ENCODE measurements at regions not wholly inside any gene's neighbourhood (a gene's known extent, or its start where the extent isn't known, plus 50 kb on each side); places are given as distances from the start of the nearest gene placed in this dataset.

GRCh38 chr1:232532901-232533300, 97.0 kb downstream of the SIPA1L2 start:
- TF ChIP-seq HDGF (IDR thresholded peaks at IDR 0.05; ENCODE audit: borderline replicate concordance) (no peak), FOXK2 (IDR thresholded peaks at IDR 0.05) (no peak), ELF4 (IDR thresholded peaks at IDR 0.05) (no peak), SP1 (IDR thresholded peaks at IDR 0.05) (no peak), FOXM1 (IDR thresholded peaks at IDR 0.05; ENCODE audit: borderline replicate concordance) (no peak), SUZ12 (IDR thresholded peaks at IDR 0.05) (no peak), TARDBP (IDR thresholded peaks at IDR 0.05) (no peak), ARNT (IDR thresholded peaks at IDR 0.05) (no peak), BHLHE40 (IDR thresholded peaks at IDR 0.05; ENCODE audit: borderline replicate concordance) (no peak), L3MBTL2 (conservative IDR thresholded peaks at IDR 0.05) (no peak), ZNF384 (IDR thresholded peaks at IDR 0.05) (no peak), NFRKB (IDR thresholded peaks at IDR 0.05) (no peak), LEF1 (IDR thresholded peaks at IDR 0.05; ENCODE audit: borderline replicate concordance) (no peak), PKNOX1 (IDR thresholded peaks at IDR 0.05) (no peak)
